H1 (cell line): ENCODE measurements at regions not wholly inside any gene's neighbourhood (a gene's known extent, or its start where the extent isn't known, plus 50 kb on each side); places are given as distances from the start of the nearest gene placed in this dataset.

Experiments
- CHD7 ChIP-seq: fragments of 300-600 bp; sonication (generic); IDR thresholded peaks from 2 replicates; pipeline ENCODE4 v1.7.1; 2012; ENCODE audit warnings: low read length, moderate library complexity, mild to moderate bottlenecking, inconsistent platforms; ENCODE audit not compliant: insufficient replicate concordance

- no peak for TF ChIP-seq CHD7
- TF ChIP-seq, all 59 proteins: peak for 0
Measured at GRCh38 chr5:167489202-167489601, 802.2 kb upstream of the WWC1 start (continued).
